H1 (cell line): ENCODE measurements at regions not wholly inside any gene's neighbourhood (a gene's known extent, or its start where the extent isn't known, plus 50 kb on each side); places are given as distances from the start of the nearest gene placed in this dataset.

Experiments used
- CTCF ChIA-PET: fragments of 300-600 bp; sonication (Branson Sonifier 250); formaldehyde crosslinking; loops from one replicate; lab custom pipeline; 2021; ENCODE audit not compliant: partially characterized antibody; lab: Charles Lee
- POLR2A ChIA-PET: fragments of 300-600 bp; sonication (Branson Sonifier 250); formaldehyde crosslinking; loops from one replicate; lab custom pipeline; 2021; ENCODE audit warnings: inconsistent platforms; ENCODE audit not compliant: partially characterized antibody; lab: Charles Lee
- DNase-seq, 2 experiments: peaks; one replicate each; pipeline versions ENCODE4 v3.0.0 to v3.0.0-alpha.2; 2010 to 2022; ENCODE audit warnings: low spot score in 2 of 2, low read depth in 1 of 2, mixed read lengths in 1 of 2
- FAIRE-seq: peaks from 2 replicates; lab custom pipeline; 2011; peaks lifted over from hg19 to GRCh38; lab: Jason Lieb, UNC
- H2AFZ ChIP-seq: 2 replicates; pipeline ENCODE4 v1.8.1; 2012; ENCODE audit warnings: low read length, inconsistent platforms
- H2AK5ac ChIP-seq: 2 replicates; pipeline ENCODE4 v1.6.1; 2013; ENCODE audit warnings: low read depth, low read length
- H2BK120ac ChIP-seq: replicated peaks from 2 replicates; pipeline ENCODE3; 2013; ENCODE audit warnings: low read depth, low read length, inconsistent platforms
- H2BK12ac ChIP-seq: 2 replicates; pipeline ENCODE4 v1.6.1; 2013; ENCODE audit warnings: low read depth, low read length
- H2BK15ac ChIP-seq: 2 replicates; pipeline ENCODE4 v1.6.1; 2013; ENCODE audit warnings: low read length
- H2BK20ac ChIP-seq: 2 replicates; pipeline ENCODE4 v1.6.1; 2013; ENCODE audit warnings: low read length
- H2BK5ac ChIP-seq: 2 replicates; pipeline ENCODE4 v1.6.1; 2013; ENCODE audit warnings: low read depth, low read length
- H3K14ac ChIP-seq: 2 replicates; pipeline ENCODE4 v1.6.1; 2013; ENCODE audit warnings: inconsistent platforms; ENCODE audit not compliant: insufficient read length
- H3K18ac ChIP-seq: 2 replicates; pipeline ENCODE4 v1.6.1; 2013; ENCODE audit warnings: low read length; ENCODE audit errors: extremely low read depth
- H3K23ac ChIP-seq: 2 replicates; pipeline ENCODE4 v1.6.1; 2013; ENCODE audit warnings: inconsistent platforms; ENCODE audit not compliant: insufficient read length
- H3K23me2 ChIP-seq: 2 replicates; pipeline ENCODE4 v1.6.1; 2013; ENCODE audit warnings: low read depth, low read length
- H3K27ac ChIP-seq: 2 replicates; pipeline ENCODE4 v1.6.1; 2011; ENCODE audit warnings: low read depth, low read length, inconsistent platforms
- H3K27me3 ChIP-seq, 4 experiments: replicated peaks in 1 of 4; 1 replicate in 1 of 4; 2 replicates in 3 of 4; pipeline versions ENCODE4 v1.6.1 to v1.8.1; 2011 to 2013; ENCODE audit warnings: low read length in 3 of 4, mild to moderate bottlenecking in 3 of 4, inconsistent platforms in 2 of 4, mixed read lengths in 2 of 4, moderate library complexity in 1 of 4; ENCODE audit not compliant: control insufficient read depth in 3 of 4, insufficient read depth in 3 of 4; ENCODE audit errors: extremely low read depth in 1 of 4
- H3K36me3 ChIP-seq, 4 experiments: 2 replicates each; pipeline versions ENCODE4 v1.6.1 to v1.8.1; 2011 to 2013; ENCODE audit warnings: mild to moderate bottlenecking in 4 of 4, low read length in 3 of 4, moderate library complexity in 2 of 4, control low read depth in 1 of 4, inconsistent platforms in 1 of 4; ENCODE audit not compliant: insufficient read depth in 4 of 4, control insufficient read depth in 2 of 4
- H3K4ac ChIP-seq: replicated peaks from 2 replicates; pipeline ENCODE3; 2013; ENCODE audit warnings: low read length, low read depth, mixed read lengths, inconsistent platforms; ENCODE audit not compliant: insufficient read length
- H3K4me1 ChIP-seq, 4 experiments: replicated peaks in 1 of 4; 1 replicate in 1 of 4; 2 replicates in 3 of 4; pipeline versions ENCODE4 v1.6.1 to v1.8.1; 2011 to 2013; ENCODE audit warnings: low read length in 3 of 4, inconsistent platforms in 2 of 4, mixed read lengths in 1 of 4; ENCODE audit not compliant: insufficient read depth in 4 of 4, control insufficient read depth in 3 of 4
- H3K4me2 ChIP-seq, 2 experiments: 2 replicates each; pipeline versions ENCODE4 v1.6.1 to v1.8.1; 2011 to 2013; ENCODE audit warnings: low read depth in 2 of 2, low read length in 2 of 2, control low read depth in 1 of 2, inconsistent platforms in 1 of 2, mild to moderate bottlenecking in 1 of 2; ENCODE audit not compliant: insufficient read depth in 1 of 2
- H3K4me3 ChIP-seq, 4 experiments: fragments of 200-600, 300-600 bp in 1 of 4; sonication (generic), shearing (Covaris generic), sonication (Bioruptor Twin) in 1 of 4; 2 replicates each; pipeline versions ENCODE4 v1.5.1 to v1.8.1; 2011 to 2016; ENCODE audit warnings: low read length in 4 of 4, low read depth in 3 of 4, control low read depth in 2 of 4, inconsistent platforms in 2 of 4, mild to moderate bottlenecking in 2 of 4, mixed read lengths in 1 of 4, moderate library complexity in 1 of 4; ENCODE audit not compliant: insufficient read depth in 2 of 4; ENCODE audit errors: extremely low read depth in 1 of 4
- H3K56ac ChIP-seq: replicated peaks from 2 replicates; pipeline ENCODE3; 2013; ENCODE audit warnings: low read depth, mild to moderate bottlenecking, mixed read lengths, low read length, inconsistent platforms; ENCODE audit not compliant: insufficient read length
- H3K79me1 ChIP-seq: 2 replicates; pipeline ENCODE4 v1.6.1; 2013; ENCODE audit warnings: low read depth, low read length, control low read depth
- H3K79me2 ChIP-seq, 2 experiments: 2 replicates each; pipeline versions ENCODE4 v1.6.1 to v1.8.1; 2012 to 2013; ENCODE audit warnings: low read length in 2 of 2, mild to moderate bottlenecking in 2 of 2, inconsistent platforms in 1 of 2; ENCODE audit not compliant: insufficient read depth in 2 of 2, control insufficient read depth in 1 of 2
- H3K9ac ChIP-seq, 4 experiments: replicated peaks in 1 of 4; 1 replicate in 1 of 4; 2 replicates in 3 of 4; pipeline versions ENCODE4 v1.6.1 to v1.8.1; 2011 to 2013; ENCODE audit warnings: low read depth in 3 of 4, low read length in 3 of 4, control low read depth in 2 of 4, mild to moderate bottlenecking in 2 of 4, moderate library complexity in 2 of 4, inconsistent platforms in 1 of 4; ENCODE audit errors: extremely low read depth in 1 of 4
- H3K9me3 ChIP-seq, 2 experiments: 2 replicates each; pipeline versions ENCODE4 v1.6.1 to v1.8.1; 2012 to 2013; ENCODE audit warnings: mild to moderate bottlenecking in 2 of 2, moderate library complexity in 2 of 2, control low read depth in 1 of 2, inconsistent platforms in 1 of 2, low read depth in 1 of 2, low read length in 1 of 2, mixed read lengths in 1 of 2; ENCODE audit not compliant: insufficient read depth in 2 of 2
- H4K20me1 ChIP-seq, 2 experiments: replicated peaks in 1 of 2; 2 replicates each; pipeline versions ENCODE3 to v1.8.1; 2011 to 2013; ENCODE audit warnings: inconsistent platforms in 2 of 2, low read length in 2 of 2, mild to moderate bottlenecking in 1 of 2; ENCODE audit not compliant: insufficient read depth in 2 of 2, control insufficient read depth in 1 of 2
- H4K5ac ChIP-seq: 2 replicates; pipeline ENCODE4 v1.6.1; 2013; ENCODE audit warnings: low read length, low read depth, mixed read lengths, inconsistent platforms; ENCODE audit not compliant: insufficient read length
- H4K8ac ChIP-seq: 2 replicates; pipeline ENCODE4 v1.8.0; 2013; ENCODE audit warnings: mild to moderate bottlenecking, moderate library complexity, low read length, inconsistent platforms; ENCODE audit not compliant: insufficient read depth; ENCODE audit errors: extremely low read depth
- H4K91ac ChIP-seq: replicated peaks from 2 replicates; pipeline ENCODE3; 2013; ENCODE audit warnings: low read length, mixed read lengths, inconsistent platforms; ENCODE audit not compliant: insufficient read length
- ASH2L ChIP-seq: fragments of 200-600, 300-600 bp; sonication (generic); IDR thresholded peaks from one replicate; pipeline ENCODE4 v1.7.1; 2017; ENCODE audit warnings: low read length
- BACH1 ChIP-seq: IDR thresholded peaks from 2 replicates; pipeline ENCODE4 v1.6.1; 2012; ENCODE audit warnings: low read length, improper control_type of control experiment
- RAD21 ChIP-seq, 2 experiments: IDR thresholded peaks in 1 of 2; conservative IDR thresholded peaks in 1 of 2; 2 replicates each; pipeline ENCODE4 v1.6.1; 2011; ENCODE audit warnings: low read depth in 2 of 2, low read length in 2 of 2, improper control_type of control experiment in 1 of 2, inconsistent platforms in 1 of 2, mild to moderate bottlenecking in 1 of 2, moderate library complexity in 1 of 2
- SIRT6 ChIP-seq: IDR thresholded peaks from one replicate; pipeline ENCODE4 v1.7.1; 2012; ENCODE audit warnings: low read length, inconsistent platforms
- YY1 ChIP-seq: IDR thresholded peaks from 2 replicates; pipeline ENCODE4 v1.6.1; 2011; ENCODE audit warnings: low read depth, mild to moderate bottlenecking, low read length
- WGBS, 2 experiments: shearing (Covaris generic) in 1 of 2; methylation state at CpG; one replicate each; pipeline versions ENCODE4 v1.1.6 to v1.1.7; 2013 to 2015; ENCODE audit warnings: low lambda C conversion rate in 2 of 2, mixed read lengths in 2 of 2, inconsistent platforms in 1 of 2, low coverage in 1 of 2, missing lambda C conversion rate in 1 of 2; ENCODE audit not compliant: insufficient replicate concordance in 2 of 2, insufficient coverage in 1 of 2, insufficient read length in 1 of 2; ENCODE audit errors: extremely low coverage in 1 of 2, missing lambda C conversion rate in 1 of 2; 5-methylcytosine and 5-hydroxymethylcytosine counted together

DNA sequence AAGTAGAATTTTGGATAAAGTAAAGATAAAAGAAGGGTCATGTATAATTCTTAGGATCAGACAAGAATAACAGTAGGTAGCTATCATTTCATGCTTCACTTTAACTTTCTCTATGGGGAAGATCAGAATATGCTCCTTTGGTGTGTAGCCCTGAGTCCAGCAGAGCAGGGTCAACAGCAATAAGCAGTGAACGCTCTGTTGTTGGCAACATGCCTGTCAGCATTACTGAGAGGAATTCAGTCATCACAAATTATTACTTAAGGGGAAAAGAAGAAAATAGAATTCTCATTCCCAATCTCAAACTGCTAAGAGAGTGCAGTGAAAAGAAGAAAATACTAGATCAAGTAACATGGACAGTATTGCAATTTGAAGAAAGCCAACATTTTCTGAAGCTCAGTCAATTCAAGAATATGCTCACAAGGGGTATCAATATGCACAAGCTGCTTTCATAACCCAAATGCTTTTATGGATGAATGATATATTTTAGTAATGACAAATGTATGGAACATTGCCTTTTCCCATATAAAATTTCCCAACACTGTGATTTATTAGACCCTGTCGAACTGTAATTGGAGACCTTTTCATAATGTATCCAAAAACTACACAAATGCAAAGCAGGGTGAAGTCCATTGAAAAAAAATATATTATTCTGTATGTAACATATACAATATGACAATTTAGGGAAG is 1359.4 kb downstream of the EFNA5 start:
- 89% methylated on average over 2 of the region's 2 CpGs; no CpG with 5 or more reads in 1 of the 2 experiments for WGBS, 2 experiments
- H3K79me1 ChIP-seq: no peaks in the 10 kb centered on the region
- H3K79me2 ChIP-seq: no peaks in the 10 kb centered on the region
- no peak overlapping the region for H2BK15ac ChIP-seq
- H2BK5ac ChIP-seq: no peak overlapping the region
- H3K14ac ChIP-seq: no peak overlapping the region
- no peak overlapping the region for H3K56ac ChIP-seq
- H4K20me1 ChIP-seq: no peaks in the 10 kb centered on the region
- H2BK120ac ChIP-seq: no peak overlapping the region
- POLR2A ChIA-PET: no interaction called here
- no peak overlapping the region for H3K4ac ChIP-seq
- H2BK20ac ChIP-seq: no peak overlapping the region
- H3K4me1 ChIP-seq: peaks cover 0 to 4% (median 3%) of the 10 kb centered on the region in 4 experiments; a peak in 5 of 7 replicates
- no peak overlapping the region for H2AFZ ChIP-seq
- H3K36me3 ChIP-seq: no peaks in the 10 kb centered on the region
- H2AK5ac ChIP-seq: no peak overlapping the region
- H3K27ac ChIP-seq: no peak overlapping the region
- no peak overlapping the region for H2BK12ac ChIP-seq
- H3K27me3 ChIP-seq: no peaks in the 10 kb centered on the region
- H4K8ac ChIP-seq: no peak overlapping the region
- no peak overlapping the region for H3K9ac ChIP-seq
- FAIRE-seq (no peak), DNase-seq (no peak)
- no peak overlapping the region for H4K5ac ChIP-seq
- H3K18ac ChIP-seq: no peak overlapping the region
- H3K4me2 ChIP-seq: no peak overlapping the region
- H4K91ac ChIP-seq: no peak overlapping the region
- H3K23me2 ChIP-seq: no peaks in the 10 kb centered on the region
- CTCF ChIA-PET: interaction anchor here (1.1 kb wide), 1 partner anchor 805 kb away, joined by 3 read pairs; no protein-coding TSS in a partner anchor
- H3K23ac ChIP-seq: no peak overlapping the region
- no peak overlapping the region for H3K4me3 ChIP-seq
- no peaks in the 10 kb centered on the region for H3K9me3 ChIP-seq
- no peak for TF ChIP-seq ASH2L
- no peak for TF ChIP-seq BACH1
- TF ChIP-seq SIRT6: no peak
- no peak for TF ChIP-seq RAD21 (IDR thresholded peaks at IDR 0.05 in 1 of 2, conservative IDR thresholded peaks at IDR 0.05 in 1 of 2; ENCODE audit: low read depth in 2 of 2, low read length in 2 of 2)
- no peak for TF ChIP-seq YY1
